ENCODE measurements at regions not wholly inside any gene's neighbourhood (a gene's known extent, or its start where the extent isn't known, plus 50 kb on each side); places are given as distances from the start of the nearest gene placed in this dataset.

- TF ChIP-seq EZH2phosphoT487 (IDR thresholded peaks at IDR 0.05; ENCODE audit: borderline replicate concordance) = no peak
- no peak for TF ChIP-seq CTCF (conservative IDR thresholded peaks at IDR 0.05; ENCODE audit: low read length)
These were observed 122.8 kb downstream of the MTX3 start for GRCh38 chr5:79868163-79868670.

Data from Loucy (cell line).